ENCODE measurements at regions not wholly inside any gene's neighbourhood (a gene's known extent, or its start where the extent isn't known, plus 50 kb on each side); places are given as distances from the start of the nearest gene placed in this dataset.

DNA sequence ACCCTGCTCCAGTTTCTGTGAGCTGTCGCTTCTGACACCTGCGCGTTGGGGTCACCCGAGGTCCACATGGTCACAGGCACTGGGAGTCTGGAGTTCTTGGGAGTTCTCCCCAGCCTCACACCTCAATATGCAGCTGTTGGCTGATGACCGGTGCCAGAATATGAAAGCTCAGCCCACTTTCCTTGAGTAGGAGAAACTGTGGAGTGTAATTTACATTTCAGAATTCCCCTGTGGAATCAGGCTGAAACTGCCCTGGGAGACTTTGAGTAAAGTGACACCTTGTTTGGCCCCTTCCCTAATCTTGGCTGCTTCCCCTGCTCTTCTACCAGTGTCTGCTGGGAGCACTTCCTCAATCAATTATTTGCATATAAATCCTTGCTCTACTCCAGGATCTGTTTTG lies 255.9 kb downstream of the NFKBIZ start:
- ChIA-PET POLR2A (no interaction called here), CTCF (no interaction called here), RAD21 (ENCODE audit: low non-redundant PET in 1 of 2, low total read pairs in 2 of 2, uncharacterized antibody in 2 of 2, unreplicated experiment in 2 of 2) (no interaction called here)
- H3K9me2 ChIP-seq (ENCODE audit: insufficient read depth): no peaks in the 10 kb centered on the region
- no peak overlapping the region for H3K9ac ChIP-seq (ENCODE audit: low read length)
- H3K79me2 ChIP-seq (ENCODE audit: insufficient read depth, low read length): no peaks in the 10 kb centered on the region
- no peaks in the 10 kb centered on the region for H3K9me3 ChIP-seq (ENCODE audit: control insufficient read depth in 1 of 2, insufficient read depth in 1 of 2, low read depth in 1 of 2, low read length in 2 of 2)
- H3K36me3 ChIP-seq (ENCODE audit: control insufficient read depth in 1 of 2, insufficient read depth in 2 of 2, low read length in 2 of 2): no peaks in the 10 kb centered on the region
- H2AFZ ChIP-seq (ENCODE audit: low read depth, low read length, poor library complexity, severe bottlenecking): no peak overlapping the region
- no peaks in the 10 kb centered on the region for H3K4me1 ChIP-seq (ENCODE audit: control insufficient read depth in 1 of 2, insufficient read depth in 2 of 2, low read length in 2 of 2)
- TF ChIP-seq YY1 (IDR thresholded peaks at IDR 0.05; ENCODE audit: extremely low read depth, insufficient replicate concordance, low read depth, low read length): no peak
- no peaks in the 10 kb centered on the region for H3K27me3 ChIP-seq (ENCODE audit: insufficient read depth, low read length)
- no peak overlapping the region for H3K27ac ChIP-seq (ENCODE audit: low read depth, low read length)
- H4K20me1 ChIP-seq (ENCODE audit: insufficient read depth): no peaks in the 10 kb centered on the region
- DNase-seq (ENCODE audit: low read depth, low spot score) (no peak), ATAC-seq (no peak)
- no peak overlapping the region for H3K4me3 ChIP-seq (replicated peaks in 1 of 2; ENCODE audit: low read depth in 1 of 2, low read length in 2 of 2)
- intact Hi-C loops (cut with micrococcal nuclease): no loop called here
- no peak overlapping the region for H3K4me2 ChIP-seq (ENCODE audit: low read length)
- BruUV-seq (replicated peaks): no TSS peak

DNA sequence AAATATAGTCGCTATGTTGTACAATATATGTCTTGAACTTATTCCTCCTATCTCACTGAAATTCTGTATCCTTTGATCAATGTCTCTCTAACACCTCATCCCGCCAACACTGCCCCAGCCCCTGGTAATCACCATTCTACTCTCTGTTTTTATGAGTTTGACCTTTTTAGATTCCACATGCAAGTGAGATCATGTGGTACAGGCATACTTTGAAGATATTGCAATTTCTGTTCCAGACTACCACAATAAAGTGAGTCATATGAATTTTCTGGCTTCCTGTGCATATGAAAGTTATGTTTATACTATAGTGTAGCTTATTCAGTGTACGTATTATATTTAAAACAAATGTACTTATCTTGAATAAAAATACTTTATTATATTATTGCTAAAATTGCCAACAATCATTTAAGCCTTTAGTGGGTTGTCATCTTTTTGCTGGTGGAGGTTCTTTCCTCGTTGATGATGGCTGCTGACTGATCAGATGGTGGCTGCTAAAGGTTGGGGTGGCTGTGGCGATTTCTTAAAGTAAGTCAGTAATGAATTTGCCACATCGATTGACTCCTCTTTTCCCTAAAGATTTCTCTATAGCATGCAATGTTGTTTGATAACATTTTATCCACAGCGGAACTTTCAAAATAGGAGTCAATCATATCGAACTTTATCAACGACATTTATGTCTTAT lies 257.2 kb downstream of the NFKBIZ start:
- Histone ChIP-seq H2AFZ (ENCODE audit: low read depth, low read length, poor library complexity, severe bottlenecking) (no peak overlapping the region), H4K20me1 (ENCODE audit: insufficient read depth) (no peaks in the 10 kb centered on the region), H3K9me3 (ENCODE audit: control insufficient read depth in 1 of 2, insufficient read depth in 1 of 2, low read depth in 1 of 2, low read length in 2 of 2) (no peaks in the 10 kb centered on the region), H3K4me2 (ENCODE audit: low read length) (no peak overlapping the region), H3K9ac (ENCODE audit: low read length) (no peak overlapping the region), H3K27me3 (ENCODE audit: insufficient read depth, low read length) (no peaks in the 10 kb centered on the region), H3K9me2 (ENCODE audit: insufficient read depth) (no peaks in the 10 kb centered on the region), H3K4me3 (replicated peaks in 1 of 2; ENCODE audit: low read depth in 1 of 2, low read length in 2 of 2) (no peak overlapping the region), H3K79me2 (ENCODE audit: insufficient read depth, low read length) (no peaks in the 10 kb centered on the region), H3K27ac (ENCODE audit: low read depth, low read length) (no peak overlapping the region), H3K4me1 (ENCODE audit: control insufficient read depth in 1 of 2, insufficient read depth in 2 of 2, low read length in 2 of 2) (no peaks in the 10 kb centered on the region), H3K36me3 (ENCODE audit: control insufficient read depth in 1 of 2, insufficient read depth in 2 of 2, low read length in 2 of 2) (no peaks in the 10 kb centered on the region)
- TF ChIP-seq FOSL1 (IDR thresholded peaks at IDR 0.05; ENCODE audit: low read depth) (no peak), RAD21 (IDR thresholded peaks at IDR 0.05; ENCODE audit: low read depth) (no peak), EZH2 (IDR thresholded peaks at IDR 0.05) (no peak), POLR2A (IDR thresholded peaks at IDR 0.05; ENCODE audit: borderline replicate concordance, extremely low read depth, insufficient read depth, insufficient read length) (no peak), SIN3A (IDR thresholded peaks at IDR 0.05; ENCODE audit: low read depth) (no peak), JUND (IDR thresholded peaks at IDR 0.05) (no peak), EZH2phosphoT487 (IDR thresholded peaks at IDR 0.05; ENCODE audit: borderline replicate concordance) (no peak), EGR1 (IDR thresholded peaks at IDR 0.05; ENCODE audit: low read depth) (no peak), CBX3 (IDR thresholded peaks at IDR 0.05; ENCODE audit: low read depth) (no peak), ZFX (IDR thresholded peaks at IDR 0.05) (no peak), SRF (IDR thresholded peaks at IDR 0.05; ENCODE audit: low read depth) (no peak)
- TF ChIP-seq, protein P1, sequence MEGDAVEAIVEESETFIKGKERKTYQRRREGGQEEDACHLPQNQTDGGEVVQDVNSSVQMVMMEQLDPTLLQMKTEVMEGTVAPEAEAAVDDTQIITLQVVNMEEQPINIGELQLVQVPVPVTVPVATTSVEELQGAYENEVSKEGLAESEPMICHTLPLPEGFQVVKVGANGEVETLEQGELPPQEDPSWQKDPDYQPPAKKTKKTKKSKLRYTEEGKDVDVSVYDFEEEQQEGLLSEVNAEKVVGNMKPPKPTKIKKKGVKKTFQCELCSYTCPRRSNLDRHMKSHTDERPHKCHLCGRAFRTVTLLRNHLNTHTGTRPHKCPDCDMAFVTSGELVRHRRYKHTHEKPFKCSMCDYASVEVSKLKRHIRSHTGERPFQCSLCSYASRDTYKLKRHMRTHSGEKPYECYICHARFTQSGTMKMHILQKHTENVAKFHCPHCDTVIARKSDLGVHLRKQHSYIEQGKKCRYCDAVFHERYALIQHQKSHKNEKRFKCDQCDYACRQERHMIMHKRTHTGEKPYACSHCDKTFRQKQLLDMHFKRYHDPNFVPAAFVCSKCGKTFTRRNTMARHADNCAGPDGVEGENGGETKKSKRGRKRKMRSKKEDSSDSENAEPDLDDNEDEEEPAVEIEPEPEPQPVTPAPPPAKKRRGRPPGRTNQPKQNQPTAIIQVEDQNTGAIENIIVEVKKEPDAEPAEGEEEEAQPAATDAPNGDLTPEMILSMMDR (IDR thresholded peaks at IDR 0.05 in 2 of 3, conservative IDR thresholded peaks at IDR 0.05 in 1 of 3; ENCODE audit: borderline replicate concordance in 1 of 3, insufficient read depth in 1 of 3, low read depth in 2 of 3, low read length in 2 of 3): no peak
- TF ChIP-seq, protein P2, sequence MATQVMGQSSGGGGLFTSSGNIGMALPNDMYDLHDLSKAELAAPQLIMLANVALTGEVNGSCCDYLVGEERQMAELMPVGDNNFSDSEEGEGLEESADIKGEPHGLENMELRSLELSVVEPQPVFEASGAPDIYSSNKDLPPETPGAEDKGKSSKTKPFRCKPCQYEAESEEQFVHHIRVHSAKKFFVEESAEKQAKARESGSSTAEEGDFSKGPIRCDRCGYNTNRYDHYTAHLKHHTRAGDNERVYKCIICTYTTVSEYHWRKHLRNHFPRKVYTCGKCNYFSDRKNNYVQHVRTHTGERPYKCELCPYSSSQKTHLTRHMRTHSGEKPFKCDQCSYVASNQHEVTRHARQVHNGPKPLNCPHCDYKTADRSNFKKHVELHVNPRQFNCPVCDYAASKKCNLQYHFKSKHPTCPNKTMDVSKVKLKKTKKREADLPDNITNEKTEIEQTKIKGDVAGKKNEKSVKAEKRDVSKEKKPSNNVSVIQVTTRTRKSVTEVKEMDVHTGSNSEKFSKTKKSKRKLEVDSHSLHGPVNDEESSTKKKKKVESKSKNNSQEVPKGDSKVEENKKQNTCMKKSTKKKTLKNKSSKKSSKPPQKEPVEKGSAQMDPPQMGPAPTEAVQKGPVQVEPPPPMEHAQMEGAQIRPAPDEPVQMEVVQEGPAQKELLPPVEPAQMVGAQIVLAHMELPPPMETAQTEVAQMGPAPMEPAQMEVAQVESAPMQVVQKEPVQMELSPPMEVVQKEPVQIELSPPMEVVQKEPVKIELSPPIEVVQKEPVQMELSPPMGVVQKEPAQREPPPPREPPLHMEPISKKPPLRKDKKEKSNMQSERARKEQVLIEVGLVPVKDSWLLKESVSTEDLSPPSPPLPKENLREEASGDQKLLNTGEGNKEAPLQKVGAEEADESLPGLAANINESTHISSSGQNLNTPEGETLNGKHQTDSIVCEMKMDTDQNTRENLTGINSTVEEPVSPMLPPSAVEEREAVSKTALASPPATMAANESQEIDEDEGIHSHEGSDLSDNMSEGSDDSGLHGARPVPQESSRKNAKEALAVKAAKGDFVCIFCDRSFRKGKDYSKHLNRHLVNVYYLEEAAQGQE (IDR thresholded peaks at IDR 0.05; ENCODE audit: low read depth): no peak
- CTCF ChIA-PET: no interaction called here
- BruUV-seq (replicated peaks): no TSS peak
- intact Hi-C loops (cut with micrococcal nuclease): no loop called here
- RAD21 ChIA-PET (ENCODE audit: low non-redundant PET in 1 of 2, low total read pairs in 2 of 2, uncharacterized antibody in 2 of 2, unreplicated experiment in 2 of 2): no interaction called here
- POLR2A ChIA-PET: no interaction called here
- DNase-seq (ENCODE audit: low read depth, low spot score) (no peak), ATAC-seq (no peak)

All from HCT116 (cell line).